OCI-LY7 (cell line): ENCODE measurements at regions not wholly inside any gene's neighbourhood (a gene's known extent, or its start where the extent isn't known, plus 50 kb on each side); places are given as distances from the start of the nearest gene placed in this dataset.

Source experiments
- BruUV-seq: library from RNA; stranded (reverse); fragments of 400-500 nt; replicated peaks from 2 replicates; lab custom pipeline; 2021; lab: Mats Ljungman, UMichigan
- CTCF ChIA-PET: fragments of 300-600 bp; sonication (Branson Sonifier 250); formaldehyde crosslinking; loops from one replicate; lab custom pipeline; 2022; ENCODE audit warnings: antibody characterized with exemption; ENCODE audit not compliant: unreplicated experiment; lab: Charles Lee
- POLR2A ChIA-PET: fragments of 300-600 bp; sonication (Branson Sonifier 250); formaldehyde crosslinking; loops from one replicate; lab custom pipeline; 2022; ENCODE audit warnings: antibody characterized with exemption; lab: Charles Lee
- DNase-seq: peaks from one replicate; pipeline ENCODE4 v3.0.0-alpha.2; 2015; ENCODE audit warnings: low spot score
- H2AFZ ChIP-seq: fragments of 200-600 bp; sonication (generic), shearing (Covaris generic); 2 replicates; pipeline ENCODE4 v1.6.1; 2014; ENCODE audit warnings: mild to moderate bottlenecking, antibody characterized with exemption, low read length, moderate library complexity
- H3K27ac ChIP-seq: fragments of 200-600 bp; sonication (generic); 2 replicates; pipeline ENCODE4 v1.5.1; 2014; ENCODE audit warnings: mixed run types, low read depth, mild to moderate bottlenecking, moderate library complexity, low read length, inconsistent platforms; ENCODE audit not compliant: poor library complexity, severe bottlenecking
- H3K36me3 ChIP-seq: fragments of 200-600 bp; sonication (generic); 2 replicates; pipeline ENCODE4 v1.6.1; 2014; ENCODE audit warnings: mild to moderate bottlenecking, antibody characterized with exemption, low read length, moderate library complexity, mixed read lengths; ENCODE audit not compliant: insufficient read depth
- H3K4me1 ChIP-seq: fragments of 200-600 bp; sonication (generic); 2 replicates; pipeline ENCODE4 v1.5.1; 2014; ENCODE audit warnings: mild to moderate bottlenecking, low read length; ENCODE audit not compliant: insufficient read depth, poor library complexity, severe bottlenecking
- H3K4me2 ChIP-seq: fragments of 200-600 bp; sonication (generic); 2 replicates; pipeline ENCODE4 v1.6.1; 2014; ENCODE audit warnings: mild to moderate bottlenecking, low read length
- H3K4me3 ChIP-seq: fragments of 200-600 bp; sonication (generic); 2 replicates; pipeline ENCODE4 v1.5.1; 2014; ENCODE audit warnings: mild to moderate bottlenecking, low read depth, low read length; ENCODE audit not compliant: poor library complexity, severe bottlenecking
- H3K79me2 ChIP-seq: fragments of 200-600 bp; sonication (generic); 2 replicates; pipeline ENCODE4 v1.6.1; 2016; ENCODE audit warnings: low read depth, mild to moderate bottlenecking, low read length, moderate library complexity, mixed read lengths; ENCODE audit not compliant: insufficient read depth
- H3K9me2 ChIP-seq: fragments of 200-600 bp; sonication (generic); 2 replicates; pipeline ENCODE4 v1.6.1; 2016; ENCODE audit warnings: mild to moderate bottlenecking, low read length, mixed read lengths; ENCODE audit not compliant: insufficient read depth
- H3K9me3 ChIP-seq: fragments of 200-600 bp; sonication (generic); 2 replicates; pipeline ENCODE4 v1.6.1; 2014; ENCODE audit warnings: mild to moderate bottlenecking, mixed run types, low read length, mixed read lengths
- H4K20me1 ChIP-seq: fragments of 200-600 bp; sonication (generic); 2 replicates; pipeline ENCODE4 v1.6.1; 2014; ENCODE audit warnings: mild to moderate bottlenecking, antibody characterized with exemption, low read length, moderate library complexity, mixed read lengths; ENCODE audit not compliant: insufficient read depth
- EZH2phosphoT487 ChIP-seq: fragments of 200-600 bp; sonication (generic); IDR thresholded peaks from 2 replicates; pipeline ENCODE4 v1.6.1; 2018; ENCODE audit warnings: low read depth, borderline replicate concordance, mild to moderate bottlenecking, mixed run types, antibody characterized with exemption, low read length, moderate library complexity, mixed read lengths
- intact Hi-C: fragments of 100-400 bp; cut with micrococcal nuclease; formaldehyde crosslinking; loops from one replicate; pipeline ENCODE4 v1.10.0; 2022; ENCODE audit not compliant: unreplicated experiment
- TF ChIP-seq, protein P1 (sequence below): fragments of 200-600 bp; sonication (generic); conservative IDR thresholded peaks from 2 replicates; pipeline ENCODE4 v1.5.1; 2014; ENCODE audit warnings: mild to moderate bottlenecking, antibody characterized with exemption, low read length, moderate library complexity, mixed read lengths

DNA sequence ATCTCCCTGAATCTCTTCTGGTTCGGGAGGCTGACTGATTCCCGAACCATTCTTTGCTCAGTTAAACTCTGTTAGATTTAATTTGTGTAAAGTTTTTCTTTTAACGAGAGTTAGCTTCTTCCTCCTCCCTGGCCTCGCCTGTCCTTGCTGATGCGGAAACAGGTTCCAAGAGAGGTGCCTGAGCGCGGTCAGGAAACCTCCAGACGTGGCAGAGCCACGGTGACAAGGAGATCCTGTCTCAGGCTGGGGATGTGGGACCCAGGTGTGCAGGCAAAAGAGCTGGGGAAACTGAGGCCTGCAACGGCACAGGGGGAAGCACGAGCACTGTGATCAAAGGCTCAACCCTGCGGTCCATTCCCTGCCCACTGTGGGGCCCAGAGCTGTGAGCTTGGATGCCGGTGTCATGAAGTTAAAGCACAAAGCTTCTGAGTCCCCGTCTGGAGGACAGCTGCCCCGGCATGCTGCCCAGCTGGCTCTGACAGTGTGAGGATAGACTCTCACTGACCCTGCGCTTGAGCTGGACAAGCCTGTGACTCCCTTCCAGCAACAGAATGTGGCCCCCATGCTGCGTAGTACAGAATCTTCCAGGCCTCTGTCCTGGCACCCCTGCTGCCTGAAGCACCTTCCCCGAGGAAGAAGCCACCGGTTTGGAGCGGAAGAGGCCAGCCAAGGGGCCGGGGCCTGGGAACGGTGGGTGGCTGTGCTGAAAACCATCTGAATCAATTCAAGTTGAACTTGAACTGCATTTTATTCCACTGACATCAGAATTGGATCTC lies 960.6 kb downstream of the BRD1 start:
- H3K4me3 ChIP-seq = no peak overlapping the region
- H4K20me1 ChIP-seq = no peaks in the 10 kb centered on the region
- H3K9me3 ChIP-seq = no peaks in the 10 kb centered on the region
- H3K9me2 ChIP-seq = no peaks in the 10 kb centered on the region
- H3K79me2 ChIP-seq = no peaks in the 10 kb centered on the region
- no peak overlapping the region for H3K27ac ChIP-seq
- no TSS peak for BruUV-seq
- no peak for TF ChIP-seq EZH2phosphoT487
- TF ChIP-seq, protein P1, sequence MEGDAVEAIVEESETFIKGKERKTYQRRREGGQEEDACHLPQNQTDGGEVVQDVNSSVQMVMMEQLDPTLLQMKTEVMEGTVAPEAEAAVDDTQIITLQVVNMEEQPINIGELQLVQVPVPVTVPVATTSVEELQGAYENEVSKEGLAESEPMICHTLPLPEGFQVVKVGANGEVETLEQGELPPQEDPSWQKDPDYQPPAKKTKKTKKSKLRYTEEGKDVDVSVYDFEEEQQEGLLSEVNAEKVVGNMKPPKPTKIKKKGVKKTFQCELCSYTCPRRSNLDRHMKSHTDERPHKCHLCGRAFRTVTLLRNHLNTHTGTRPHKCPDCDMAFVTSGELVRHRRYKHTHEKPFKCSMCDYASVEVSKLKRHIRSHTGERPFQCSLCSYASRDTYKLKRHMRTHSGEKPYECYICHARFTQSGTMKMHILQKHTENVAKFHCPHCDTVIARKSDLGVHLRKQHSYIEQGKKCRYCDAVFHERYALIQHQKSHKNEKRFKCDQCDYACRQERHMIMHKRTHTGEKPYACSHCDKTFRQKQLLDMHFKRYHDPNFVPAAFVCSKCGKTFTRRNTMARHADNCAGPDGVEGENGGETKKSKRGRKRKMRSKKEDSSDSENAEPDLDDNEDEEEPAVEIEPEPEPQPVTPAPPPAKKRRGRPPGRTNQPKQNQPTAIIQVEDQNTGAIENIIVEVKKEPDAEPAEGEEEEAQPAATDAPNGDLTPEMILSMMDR = no peak
- intact Hi-C loops = no loop called here
- ChIA-PET CTCF (no interaction called here), POLR2A (interaction anchor here (0.6 kb wide), 1 partner anchor 1666 kb away, joined by 3 read pairs; no protein-coding TSS in a partner anchor)
- no peaks in the 10 kb centered on the region for H3K36me3 ChIP-seq
- no peak for DNase-seq
- H2AFZ ChIP-seq = no peak overlapping the region
- H3K4me2 ChIP-seq = no peak overlapping the region
- H3K4me1 ChIP-seq = no peaks in the 10 kb centered on the region

DNA sequence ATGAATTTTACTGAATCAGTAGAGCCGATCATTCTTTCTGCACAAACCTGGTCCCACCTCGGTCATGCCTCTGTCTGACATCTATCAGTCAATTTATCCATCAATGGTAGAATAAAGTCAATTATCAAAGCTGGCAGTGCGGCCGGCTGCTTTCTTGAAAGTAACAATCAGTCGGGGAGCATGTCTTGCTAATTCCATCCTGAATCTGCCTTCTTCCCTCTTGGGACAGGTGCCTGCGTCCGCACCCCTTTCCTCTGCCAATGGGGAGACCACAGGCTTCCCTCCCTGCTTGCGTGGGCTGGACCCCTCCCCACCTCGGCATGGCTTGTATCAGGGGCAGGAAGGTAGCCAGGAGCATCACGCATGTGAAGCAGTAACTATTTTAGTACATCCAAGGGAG lies 962.9 kb downstream of the BRD1 start:
- intact Hi-C loops = no loop called here
- no peaks in the 10 kb centered on the region for H4K20me1 ChIP-seq
- no peak overlapping the region for H3K4me3 ChIP-seq
- no peak overlapping the region for H3K27ac ChIP-seq
- POLR2A ChIA-PET = interaction anchor here (0.5 to 0.6 kb wide), 2 partner anchors 105 to 819 kb away, joined by 3 read pairs; no protein-coding TSS in a partner anchor
- DNase-seq = no peak
- H3K9me2 ChIP-seq = no peaks in the 10 kb centered on the region
- no peaks in the 10 kb centered on the region for H3K79me2 ChIP-seq
- H2AFZ ChIP-seq = no peak overlapping the region
- no peaks in the 10 kb centered on the region for H3K4me1 ChIP-seq
- no peaks in the 10 kb centered on the region for H3K36me3 ChIP-seq
- no TSS peak for BruUV-seq
- CTCF ChIA-PET = no interaction called here
- H3K9me3 ChIP-seq = no peaks in the 10 kb centered on the region
- no peak overlapping the region for H3K4me2 ChIP-seq
- no peak for TF ChIP-seq EZH2phosphoT487
- TF ChIP-seq, protein P1 = no peak

DNA sequence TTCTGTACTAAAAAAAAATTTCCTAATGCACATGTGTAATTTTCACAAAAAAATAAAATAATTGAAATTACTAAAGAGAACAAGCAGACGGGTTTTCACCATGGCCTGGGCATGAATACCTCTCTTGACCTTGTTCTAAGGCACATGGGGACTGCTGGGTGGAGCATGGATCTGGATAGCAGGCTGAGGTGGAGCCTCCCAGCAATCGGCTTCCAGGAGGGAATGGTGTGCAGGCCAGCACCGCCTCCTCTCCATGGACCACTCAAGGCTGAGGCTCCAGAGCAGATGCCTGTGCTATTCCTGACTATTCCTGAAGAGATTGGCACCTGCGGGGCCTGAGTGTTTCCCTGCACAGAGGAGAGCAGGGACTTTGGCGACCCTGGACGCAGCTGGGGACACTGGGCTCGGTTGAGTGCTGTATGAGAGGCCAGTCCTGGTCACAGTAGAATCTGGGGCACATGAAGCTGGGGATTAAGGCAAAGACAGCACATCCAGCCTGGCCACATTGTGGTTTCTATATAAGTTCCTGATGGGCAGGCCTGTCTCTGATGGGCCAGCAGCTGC lies 963.6 kb downstream of the BRD1 start:
- BruUV-seq = no TSS peak
- no peak overlapping the region for H3K4me2 ChIP-seq
- no peaks in the 10 kb centered on the region for H3K9me2 ChIP-seq
- no peaks in the 10 kb centered on the region for H3K9me3 ChIP-seq
- ChIA-PET CTCF (no interaction called here), POLR2A (no interaction called here)
- TF ChIP-seq, protein P1 = no peak
- TF ChIP-seq EZH2phosphoT487 = no peak
- H3K27ac ChIP-seq = no peak overlapping the region
- DNase-seq = no peak
- no peaks in the 10 kb centered on the region for H4K20me1 ChIP-seq
- H3K4me1 ChIP-seq = no peaks in the 10 kb centered on the region
- no peak overlapping the region for H3K4me3 ChIP-seq
- no peaks in the 10 kb centered on the region for H3K79me2 ChIP-seq
- H2AFZ ChIP-seq = no peak overlapping the region
- intact Hi-C loops = no loop called here
- no peaks in the 10 kb centered on the region for H3K36me3 ChIP-seq
